LNCaP clone FGC (cell line): ENCODE measurements at regions not wholly inside any gene's neighbourhood (a gene's known extent, or its start where the extent isn't known, plus 50 kb on each side); places are given as distances from the start of the nearest gene placed in this dataset.

Experiments used
- DNase-seq: peaks from one replicate; pipeline ENCODE4 v3.0.0-alpha.2; 2011; ENCODE audit warnings: low read depth
- H3K4me3 ChIP-seq: 2 replicates; pipeline ENCODE4 v1.5.1; 2011; ENCODE audit warnings: mild to moderate bottlenecking, low read depth, low read length, control low read depth
- TF ChIP-seq, protein P1 (sequence below): IDR thresholded peaks from 2 replicates; pipeline ENCODE4 v1.5.1; 2012; ENCODE audit warnings: mild to moderate bottlenecking; ENCODE audit not compliant: control insufficient read depth, insufficient read depth; ENCODE audit errors: extremely low read depth

DNA sequence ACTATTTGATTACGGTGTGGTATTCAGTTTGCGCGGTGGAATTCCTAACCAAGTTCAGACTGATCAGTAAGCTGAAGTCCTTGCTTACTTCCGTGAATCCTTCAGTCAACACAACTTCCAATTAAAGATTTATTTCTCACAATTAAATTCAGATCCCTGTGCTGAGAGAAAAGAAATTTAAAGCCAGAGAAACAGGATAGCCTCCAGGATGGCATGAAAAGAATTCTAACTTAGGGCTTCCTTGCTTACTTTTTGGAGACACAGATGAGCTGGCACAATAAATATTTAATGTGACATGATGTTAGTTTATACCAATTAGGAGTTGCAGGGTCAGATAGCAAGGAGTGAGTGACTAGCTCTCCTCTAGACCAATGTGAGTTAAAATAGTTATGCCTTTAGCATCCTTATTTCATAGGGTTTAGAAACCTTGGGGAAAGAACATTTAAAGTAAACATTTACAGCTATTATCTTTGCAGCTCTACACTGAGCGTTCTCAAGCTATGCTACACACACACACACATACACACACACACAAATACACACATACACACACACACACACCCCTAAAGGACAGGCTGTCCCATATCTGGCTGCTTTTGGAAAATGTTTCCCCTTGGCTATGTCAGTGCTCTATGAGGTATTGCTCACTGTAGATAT, 151.0 kb downstream of the TRIB2 start:
- TF ChIP-seq, protein P1, sequence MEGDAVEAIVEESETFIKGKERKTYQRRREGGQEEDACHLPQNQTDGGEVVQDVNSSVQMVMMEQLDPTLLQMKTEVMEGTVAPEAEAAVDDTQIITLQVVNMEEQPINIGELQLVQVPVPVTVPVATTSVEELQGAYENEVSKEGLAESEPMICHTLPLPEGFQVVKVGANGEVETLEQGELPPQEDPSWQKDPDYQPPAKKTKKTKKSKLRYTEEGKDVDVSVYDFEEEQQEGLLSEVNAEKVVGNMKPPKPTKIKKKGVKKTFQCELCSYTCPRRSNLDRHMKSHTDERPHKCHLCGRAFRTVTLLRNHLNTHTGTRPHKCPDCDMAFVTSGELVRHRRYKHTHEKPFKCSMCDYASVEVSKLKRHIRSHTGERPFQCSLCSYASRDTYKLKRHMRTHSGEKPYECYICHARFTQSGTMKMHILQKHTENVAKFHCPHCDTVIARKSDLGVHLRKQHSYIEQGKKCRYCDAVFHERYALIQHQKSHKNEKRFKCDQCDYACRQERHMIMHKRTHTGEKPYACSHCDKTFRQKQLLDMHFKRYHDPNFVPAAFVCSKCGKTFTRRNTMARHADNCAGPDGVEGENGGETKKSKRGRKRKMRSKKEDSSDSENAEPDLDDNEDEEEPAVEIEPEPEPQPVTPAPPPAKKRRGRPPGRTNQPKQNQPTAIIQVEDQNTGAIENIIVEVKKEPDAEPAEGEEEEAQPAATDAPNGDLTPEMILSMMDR = no peak
- DNase-seq = no peak
- H3K4me3 ChIP-seq = no peak overlapping the region

DNA sequence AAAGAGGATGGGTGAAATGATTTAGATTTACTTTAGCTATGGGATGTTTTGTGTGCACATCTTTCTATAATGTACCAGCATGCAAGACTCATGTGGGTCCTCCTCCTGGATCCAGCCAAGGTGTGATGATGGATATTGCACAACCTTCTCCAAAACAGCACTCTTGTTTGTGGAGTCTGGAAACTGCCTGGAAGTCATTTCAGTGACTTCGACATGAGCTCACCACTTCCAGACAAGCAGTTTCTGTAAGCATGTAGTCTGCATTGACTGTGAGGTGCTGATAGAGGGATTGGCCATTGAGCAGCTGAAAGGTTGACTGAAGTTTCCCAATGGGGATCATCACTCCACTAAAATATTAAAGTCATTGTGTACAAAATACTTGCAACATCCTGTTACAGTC, 154.0 kb downstream of the TRIB2 start:
- TF ChIP-seq, protein P1 = no peak
- no peak for DNase-seq
- no peak overlapping the region for H3K4me3 ChIP-seq

DNA sequence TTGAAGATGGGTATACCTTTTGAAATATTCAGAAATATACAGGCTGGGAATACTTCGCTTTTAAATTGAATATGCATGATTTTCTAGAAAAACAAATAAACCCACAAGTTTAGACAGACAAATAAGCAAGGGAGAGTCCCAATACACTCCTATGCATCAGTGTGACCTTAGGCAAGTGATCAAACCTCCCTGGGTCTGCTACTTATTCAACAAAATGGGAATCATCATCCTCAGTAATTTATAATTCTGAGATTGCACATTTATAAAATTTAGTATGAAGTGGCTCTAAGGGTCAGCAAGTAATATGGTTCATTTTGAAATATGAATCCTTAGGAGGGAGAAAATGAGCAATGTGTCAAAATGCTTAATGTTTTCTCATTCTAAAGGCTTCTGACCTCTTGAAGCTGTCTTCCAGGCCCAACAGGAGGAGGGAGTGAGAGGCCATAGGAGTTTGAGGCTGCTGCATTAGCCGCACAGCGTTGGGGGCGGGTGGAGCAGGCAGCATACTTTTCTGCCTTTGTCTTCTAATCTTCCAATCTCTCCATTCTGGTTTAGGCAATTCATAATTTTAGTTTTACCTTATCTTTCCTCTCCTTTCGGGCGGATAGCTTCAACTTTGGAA, 155.1 kb downstream of the TRIB2 start:
- H3K4me3 ChIP-seq = no peak overlapping the region
- TF ChIP-seq, protein P1 = no peak
- DNase-seq = no peak

DNA sequence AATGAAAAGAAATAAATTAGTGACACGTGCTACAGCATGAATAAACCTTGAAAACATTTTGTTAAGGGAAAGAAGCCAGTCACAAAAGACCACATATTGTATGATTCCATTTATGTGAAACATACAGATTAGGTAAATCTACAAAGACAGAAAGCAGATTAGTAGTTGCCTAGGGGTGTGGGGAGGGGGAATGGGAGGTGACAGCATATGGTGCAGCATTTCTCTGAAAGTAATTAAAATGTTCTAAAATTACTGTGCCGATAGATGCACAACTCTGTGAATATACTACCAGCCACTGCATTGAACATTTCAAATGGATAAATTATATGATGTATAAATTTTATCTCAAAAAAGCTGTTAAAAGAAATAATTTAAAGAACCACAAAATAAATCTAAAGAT, 161.0 kb downstream of the TRIB2 start:
- DNase-seq = no peak
- H3K4me3 ChIP-seq = no peak overlapping the region
- TF ChIP-seq, protein P1 = no peak

DNA sequence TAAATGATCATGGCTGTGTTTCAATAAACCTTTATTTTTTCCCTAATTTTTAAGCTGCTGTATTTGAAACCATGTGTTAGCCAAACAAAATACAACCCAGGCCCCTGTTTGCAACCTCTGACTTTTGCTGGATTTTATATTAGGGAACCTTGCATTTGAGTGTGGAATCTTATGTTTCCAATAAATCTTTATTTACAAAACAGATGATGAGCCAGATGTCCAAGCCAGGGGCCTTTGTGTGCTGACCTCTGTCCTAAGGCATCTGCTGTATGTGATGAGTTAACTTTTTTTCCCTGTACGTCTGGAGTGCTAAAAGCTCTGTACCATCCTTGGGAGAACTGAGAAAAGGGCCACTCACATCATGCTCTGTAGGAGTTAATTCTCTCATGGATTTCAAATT, 162.9 kb downstream of the TRIB2 start:
- TF ChIP-seq, protein P1 = no peak
- DNase-seq = no peak
- no peak overlapping the region for H3K4me3 ChIP-seq

DNA sequence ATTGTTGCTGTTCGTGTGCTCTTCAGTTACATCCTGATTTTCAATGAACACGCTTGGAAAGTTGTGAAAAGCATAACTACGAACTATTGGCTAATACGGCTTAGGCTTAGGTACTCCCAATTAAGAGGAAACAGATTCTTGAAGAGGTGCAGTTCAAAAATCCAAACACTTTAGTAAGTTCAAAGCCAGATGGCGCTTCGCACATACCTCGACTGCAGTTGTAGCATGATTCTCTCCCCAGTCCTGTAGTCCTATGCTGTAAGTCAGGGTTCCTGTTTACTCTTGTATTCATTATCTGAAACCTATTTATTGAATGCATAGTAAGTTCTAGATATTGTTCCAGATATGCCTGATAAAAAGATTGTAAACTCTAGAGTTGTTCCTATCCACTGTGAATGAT, 165.2 kb downstream of the TRIB2 start:
- no peak overlapping the region for H3K4me3 ChIP-seq
- DNase-seq = no peak
- TF ChIP-seq, protein P1 = no peak

DNA sequence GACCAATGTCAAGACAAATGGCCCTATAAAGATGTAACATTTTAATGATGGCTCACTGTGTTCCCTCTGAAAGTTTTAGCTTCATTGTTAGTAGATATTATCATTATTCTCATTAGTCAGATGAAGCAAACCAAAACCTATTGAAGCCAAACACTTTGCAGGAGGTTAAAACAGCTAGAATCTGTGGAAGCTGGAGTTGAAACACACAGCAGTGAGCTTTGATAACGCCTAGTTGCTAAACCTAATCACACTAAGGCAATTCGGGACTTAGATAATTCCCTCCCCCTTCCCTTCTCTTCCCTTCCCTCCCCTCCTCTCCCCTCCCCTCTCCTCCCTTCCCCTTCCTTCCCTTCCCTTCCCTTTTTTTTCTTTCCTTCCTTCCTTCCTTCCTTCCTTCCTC, 165.7 kb downstream of the TRIB2 start:
- H3K4me3 ChIP-seq = no peak overlapping the region
- no peak for DNase-seq
- TF ChIP-seq, protein P1 = no peak
